ENCODE measurements at regions not wholly inside any gene's neighbourhood (a gene's known extent, or its start where the extent isn't known, plus 50 kb on each side); places are given as distances from the start of the nearest gene placed in this dataset.

GRCh38 chr5:159669559-159669958 lies 246.7 kb upstream of the ADRA1B start:
- TF ChIP-seq CTCF (IDR thresholded peaks at IDR 0.05; ENCODE audit: low read depth, low read length) = no peak
- no peak for TF ChIP-seq POLR2A (IDR thresholded peaks at IDR 0.05; ENCODE audit: extremely low read depth, insufficient read length)
- no peak for TF ChIP-seq MAX (IDR thresholded peaks at IDR 0.05; ENCODE audit: low read depth, low read length)
- no peak for TF ChIP-seq MYC (IDR thresholded peaks at IDR 0.05; ENCODE audit: low read depth, low read length)
